PC-3 (cell line): ENCODE measurements at regions not wholly inside any gene's neighbourhood (a gene's known extent, or its start where the extent isn't known, plus 50 kb on each side); places are given as distances from the start of the nearest gene placed in this dataset.
"Not testable (repeated sequence)": the region's sequence is repeated elsewhere in the genome, so short reads cannot be mapped to it uniquely, and the experiment has no call there.

Source experiments
- ATAC-seq: fragments of 200-7000 bp; cut with Tn5 transposase; 2 replicates; pipeline ENCODE4 v1.9.1; 2020; ENCODE audit warnings: mild to moderate bottlenecking, moderate library complexity
- BruUV-seq: library from RNA; stranded (reverse); fragments of 400-500 nt; replicated peaks from 2 replicates; lab custom pipeline; 2021; lab: Mats Ljungman, UMichigan
- CTCF ChIA-PET: fragments of 300-600 bp; sonication (Branson Sonifier 250); formaldehyde crosslinking; loops from one replicate; lab custom pipeline; 2022; ENCODE audit warnings: antibody characterized with exemption; lab: Charles Lee
- POLR2A ChIA-PET: fragments of 300-600 bp; sonication (Branson Sonifier 250); formaldehyde crosslinking; loops from one replicate; lab custom pipeline; 2022; ENCODE audit warnings: antibody characterized with exemption; ENCODE audit not compliant: unreplicated experiment; lab: Charles Lee
- DNase-seq: peaks from one replicate; pipeline ENCODE4 v3.0.0-alpha.2; 2015
- H2AFZ ChIP-seq: fragments of 300-600 bp; sonication (generic); 2 replicates; pipeline ENCODE4 v1.6.0; 2016; ENCODE audit warnings: antibody characterized with exemption, low read length
- H3F3A ChIP-seq: fragments of 300-600 bp; sonication (generic); one replicate; pipeline ENCODE4 v1.6.0; 2017; ENCODE audit warnings: antibody characterized with exemption, low read length, control low read depth, mild to moderate bottlenecking; ENCODE audit not compliant: unreplicated experiment
- H3K27ac ChIP-seq: fragments of 300-600 bp; sonication (generic); 2 replicates; pipeline ENCODE4 v1.5.1; 2016; ENCODE audit warnings: mild to moderate bottlenecking, low read length
- H3K27me3 ChIP-seq: fragments of 300-600 bp; sonication (generic); 2 replicates; pipeline ENCODE4 v1.6.1; 2016; ENCODE audit warnings: low read length, mixed read lengths
- H3K36me3 ChIP-seq: fragments of 300-600 bp; sonication (generic); 2 replicates; pipeline ENCODE4 v1.6.1; 2016; ENCODE audit warnings: low read depth, mixed run types, low read length, mixed read lengths
- H3K4me1 ChIP-seq: fragments of 300-600 bp; sonication (generic); 2 replicates; pipeline ENCODE4 v1.5.1; 2016; ENCODE audit warnings: low read length; ENCODE audit not compliant: insufficient read depth
- H3K4me2 ChIP-seq: fragments of 300-600 bp; sonication (generic); 2 replicates; pipeline ENCODE4 v1.6.0; 2016; ENCODE audit warnings: low read length
- H3K4me3 ChIP-seq: fragments of 300-600 bp; sonication (generic); 2 replicates; pipeline ENCODE4 v1.5.1; 2016; ENCODE audit warnings: mild to moderate bottlenecking, low read length, mixed read lengths
- H3K79me2 ChIP-seq: fragments of 300-600 bp; sonication (generic); 2 replicates; pipeline ENCODE4 v1.6.1; 2017; ENCODE audit warnings: low read length, mixed read lengths
- H3K9ac ChIP-seq: fragments of 300-600 bp; sonication (generic); 2 replicates; pipeline ENCODE4 v1.6.0; 2016; ENCODE audit warnings: mild to moderate bottlenecking, low read length
- H3K9me2 ChIP-seq: fragments of 300-600 bp; sonication (generic); replicated peaks from 2 replicates; pipeline ENCODE4 v1.6.1; 2016; ENCODE audit warnings: mixed run types, low read length, mixed read lengths
- H3K9me3 ChIP-seq: fragments of 300-600 bp; sonication (generic); 2 replicates; pipeline ENCODE4 v1.6.1; 2016; ENCODE audit warnings: low read length, mixed read lengths
- H4K20me1 ChIP-seq: fragments of 300-600 bp; sonication (generic); 2 replicates; pipeline ENCODE4 v1.6.1; 2016; ENCODE audit warnings: low read length, mixed read lengths
- CTCF ChIP-seq: fragments of 300-600 bp; sonication (generic); conservative IDR thresholded peaks from 2 replicates; pipeline ENCODE4 v1.5.1; 2017; ENCODE audit warnings: antibody characterized with exemption, low read depth, mild to moderate bottlenecking, low read length
- EZH2 ChIP-seq: fragments of 300-600 bp; sonication (generic); IDR thresholded peaks from one replicate; pipeline ENCODE4 v1.6.1; 2017; ENCODE audit warnings: antibody characterized with exemption, mild to moderate bottlenecking, low read length; ENCODE audit not compliant: unreplicated experiment
- EZH2phosphoT487 ChIP-seq: fragments of 300-600 bp; sonication (generic); IDR thresholded peaks from 2 replicates; pipeline ENCODE4 v1.6.1; 2018; ENCODE audit warnings: mild to moderate bottlenecking, antibody characterized with exemption, low read length, borderline replicate concordance
- intact Hi-C: fragments of 100-400 bp; cut with micrococcal nuclease; formaldehyde crosslinking; loops from 2 replicates; pipeline ENCODE4 v1.9.0; 2023

- H3K9me2 ChIP-seq = no peaks in the 10 kb centered on the region
- no peak for TF ChIP-seq EZH2phosphoT487
- no peaks in the 10 kb centered on the region for H4K20me1 ChIP-seq
- H3K27ac ChIP-seq = no peak overlapping the region
- ATAC-seq (no peak), DNase-seq (no peak)
- no peaks in the 10 kb centered on the region for H3F3A ChIP-seq
- H3K79me2 ChIP-seq = no peaks in the 10 kb centered on the region
- H3K9me3 ChIP-seq = no peaks in the 10 kb centered on the region
- intact Hi-C loops = no loop called here
- ChIA-PET CTCF (no interaction called here), POLR2A (no interaction called here)
- H3K9ac ChIP-seq = no peak overlapping the region
- no peak overlapping the region for H3K4me2 ChIP-seq
- H3K4me1 ChIP-seq = no peaks in the 10 kb centered on the region
- H3K36me3 ChIP-seq = no peaks in the 10 kb centered on the region
- no TSS peak for BruUV-seq
- H3K27me3 ChIP-seq = no peaks in the 10 kb centered on the region
- no peak overlapping the region for H2AFZ ChIP-seq
- H3K4me3 ChIP-seq = no peak overlapping the region
These were observed 549.5 kb upstream of the GRM3 start for GRCh38 chr7:86094166-86094669.

DNA sequence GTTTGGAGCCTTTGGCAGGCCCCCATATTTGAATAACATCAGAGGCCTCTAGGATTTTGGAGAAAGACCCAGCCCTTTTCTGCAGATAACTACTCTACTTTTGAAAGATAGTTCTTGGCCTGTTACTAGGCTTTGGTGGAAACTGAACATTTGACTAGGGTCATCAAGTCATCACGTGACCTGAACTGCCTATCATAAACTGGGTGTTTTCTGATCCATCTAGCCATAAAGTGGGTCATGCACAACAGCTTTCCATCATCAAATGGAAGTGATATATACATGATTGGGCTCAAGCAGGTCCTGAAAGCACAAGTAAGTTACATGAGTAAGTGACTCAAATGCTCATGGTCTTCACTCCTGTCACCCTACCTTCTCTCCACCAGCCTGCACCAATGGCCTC, 552.3 kb upstream of the GRM3 start:
- Histone ChIP-seq H3K27ac (no peak overlapping the region), H2AFZ (no peak overlapping the region), H3K9ac (no peak overlapping the region), H3K4me3 (no peak overlapping the region), H3K27me3 (no peaks in the 10 kb centered on the region), H3K9me2 (no peaks in the 10 kb centered on the region), H3K36me3 (no peaks in the 10 kb centered on the region), H3F3A (no peaks in the 10 kb centered on the region), H4K20me1 (no peaks in the 10 kb centered on the region), H3K4me2 (no peak overlapping the region), H3K4me1 (no peaks in the 10 kb centered on the region), H3K79me2 (no peaks in the 10 kb centered on the region), H3K9me3 (no peaks in the 10 kb centered on the region)
- ATAC-seq (no peak), DNase-seq (no peak)
- BruUV-seq = no TSS peak
- ChIA-PET POLR2A (no interaction called here), CTCF (no interaction called here)
- no peak for TF ChIP-seq CTCF
- no peak for TF ChIP-seq EZH2phosphoT487
- TF ChIP-seq EZH2 = no peak
- intact Hi-C loops = no loop called here

- BruUV-seq = no TSS peak
- Histone ChIP-seq H3K9me3 (no peaks in the 10 kb centered on the region), H3K27me3 (no peaks in the 10 kb centered on the region), H3F3A (no peaks in the 10 kb centered on the region), H3K4me3 (no peak overlapping the region), H3K79me2 (no peaks in the 10 kb centered on the region), H3K36me3 (no peaks in the 10 kb centered on the region), H2AFZ (no peak overlapping the region), H4K20me1 (no peaks in the 10 kb centered on the region), H3K4me1 (no peaks in the 10 kb centered on the region), H3K27ac (no peak overlapping the region), H3K4me2 (no peak overlapping the region), H3K9ac (no peak overlapping the region), H3K9me2 (no peaks in the 10 kb centered on the region)
- intact Hi-C loops = no loop called here
- no peak for ATAC-seq
- ChIA-PET POLR2A (no interaction called here), CTCF (no interaction called here)
- DNase-seq = no peak
- TF ChIP-seq EZH2phosphoT487 (no peak), EZH2 (no peak), CTCF (no peak)
These were observed 554.3 kb upstream of the GRM3 start for GRCh38 chr7:86089455-86089854.

GRCh38 chr7:86064572-86064971, 579.1 kb upstream of the GRM3 start:
- BruUV-seq, H3K27me3 ChIP-seq, CTCF ChIA-PET, H3K9me2 ChIP-seq, ATAC-seq, intact Hi-C loops, H3K4me1 ChIP-seq, H4K20me1 ChIP-seq, H2AFZ ChIP-seq, H3F3A ChIP-seq, DNase-seq, H3K4me3 ChIP-seq, H3K27ac ChIP-seq, H3K36me3 ChIP-seq, H3K4me2 ChIP-seq, H3K79me2 ChIP-seq, POLR2A ChIA-PET, H3K9me3 ChIP-seq, H3K9ac ChIP-seq: not testable (repeated sequence)
